Lung (tissue), 11 donors: ENCODE measurements at regions not wholly inside any gene's neighbourhood (a gene's known extent, or its start where the extent isn't known, plus 50 kb on each side); places are given as distances from the start of the nearest gene placed in this dataset.

Source experiments
- ATAC-seq: fragments of 200-7000 bp; cut with Tn5 transposase; one replicate; pipeline ENCODE4 v1.9.1; 2020; ENCODE audit warnings: moderate number of reproducible peaks; ENCODE audit not compliant: insufficient read depth, low FRiP score
- DNase-seq, 3 donors: peaks; one replicate each; pipeline ENCODE4 v3.0.0-alpha.2; 2013 to 2017
- H3K27ac ChIP-seq, 2 donors: one replicate each; pipeline ENCODE4 v1.5.1; 2013; ENCODE audit warnings: mild to moderate bottlenecking in 2 of 2, moderate library complexity in 2 of 2, control low read depth in 1 of 2, inconsistent platforms in 1 of 2, low read depth in 1 of 2, low read length in 1 of 2
- H3K27me3 ChIP-seq, 3 donors: one replicate each; pipeline ENCODE4 v1.5.1; 2013; ENCODE audit warnings: low read length in 2 of 3; ENCODE audit not compliant: control insufficient read depth in 3 of 3, insufficient read depth in 3 of 3
- H3K36me3 ChIP-seq, 4 donors: one replicate each; pipeline ENCODE4 v1.5.1; 2013; ENCODE audit warnings: low read length in 4 of 4, mild to moderate bottlenecking in 1 of 4, moderate library complexity in 1 of 4; ENCODE audit not compliant: control insufficient read depth in 4 of 4, insufficient read depth in 4 of 4
- H3K4me1 ChIP-seq, 5 donors: one replicate each; pipeline ENCODE4 v1.5.1; 2013; ENCODE audit warnings: low read length in 5 of 5, mild to moderate bottlenecking in 2 of 5, moderate library complexity in 1 of 5; ENCODE audit not compliant: control insufficient read depth in 5 of 5, insufficient read depth in 5 of 5
- H3K4me3 ChIP-seq: one replicate; pipeline ENCODE4 v1.5.1; 2013; ENCODE audit warnings: mild to moderate bottlenecking, control low read depth, moderate library complexity
- H3K9ac ChIP-seq, 2 donors: one replicate each; pipeline ENCODE4 v1.5.1; 2013; ENCODE audit warnings: low read length in 2 of 2, control low read depth in 1 of 2; ENCODE audit not compliant: insufficient read depth in 1 of 2
- H3K9me3 ChIP-seq, 4 donors: one replicate each; pipeline ENCODE4 v1.5.1; 2013; ENCODE audit warnings: low read length in 3 of 4, mild to moderate bottlenecking in 1 of 4, moderate library complexity in 1 of 4; ENCODE audit not compliant: control insufficient read depth in 4 of 4, insufficient read depth in 3 of 4
- WGBS, 2 donors: extraction: QIAGEN DNeasy Blood & Tissue Kit; methylation state at CpG; one replicate each; pipeline ENCODE4 v1.1.7; 2013; 5-methylcytosine and 5-hydroxymethylcytosine counted together
- TF ChIP-seq, protein P1 (sequence below): IDR thresholded peaks from 2 replicates; pipeline ENCODE4 v1.5.1; 2012; ENCODE audit warnings: mild to moderate bottlenecking; ENCODE audit errors: control extremely low read depth, extremely low read depth
- donor health status: control.
- donor health status: control.
- donor health status: Bipolar disorder and iron deficiency.
- donor health status: healthy.
- donor health status: DM: yes; HTN: yes; CAD: no.

DNA sequence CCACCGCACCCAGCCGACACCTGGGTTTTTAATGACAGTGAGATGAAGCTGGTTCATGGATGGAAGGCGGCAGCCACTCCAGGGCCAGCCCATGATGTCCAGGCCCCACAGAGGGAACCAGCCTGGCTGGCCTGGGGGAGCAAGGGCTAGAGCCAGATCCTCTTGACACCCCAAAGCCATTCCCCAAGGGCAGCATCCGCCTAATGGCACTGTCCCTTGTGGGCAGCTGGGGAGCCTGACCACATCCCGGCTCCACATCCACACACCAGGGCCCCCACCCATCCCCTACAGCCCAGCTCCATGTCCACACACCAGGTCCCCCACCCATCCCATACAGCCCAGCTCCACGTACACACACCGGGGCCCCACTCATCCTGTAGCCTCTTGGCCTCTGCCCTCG lies 53.3 kb upstream of the ACSF3 start:
- 79 to 84% methylated on average over 8 of the region's 8 CpGs for WGBS, 2 donors
- Histone ChIP-seq H3K27me3 (peaks cover under 1 to 8% (median 5%) of the 10 kb centered on the region in 3 donors), H3K4me3 (no peak overlapping the region), H3K4me1 (no peaks in the 10 kb centered on the region), H3K36me3 (no peaks in the 10 kb centered on the region), H3K9me3 (no peaks in the 10 kb centered on the region), H3K9ac (no peak overlapping the region), H3K27ac (no peak overlapping the region)
- ATAC-seq: no peak
- TF ChIP-seq, protein P1, sequence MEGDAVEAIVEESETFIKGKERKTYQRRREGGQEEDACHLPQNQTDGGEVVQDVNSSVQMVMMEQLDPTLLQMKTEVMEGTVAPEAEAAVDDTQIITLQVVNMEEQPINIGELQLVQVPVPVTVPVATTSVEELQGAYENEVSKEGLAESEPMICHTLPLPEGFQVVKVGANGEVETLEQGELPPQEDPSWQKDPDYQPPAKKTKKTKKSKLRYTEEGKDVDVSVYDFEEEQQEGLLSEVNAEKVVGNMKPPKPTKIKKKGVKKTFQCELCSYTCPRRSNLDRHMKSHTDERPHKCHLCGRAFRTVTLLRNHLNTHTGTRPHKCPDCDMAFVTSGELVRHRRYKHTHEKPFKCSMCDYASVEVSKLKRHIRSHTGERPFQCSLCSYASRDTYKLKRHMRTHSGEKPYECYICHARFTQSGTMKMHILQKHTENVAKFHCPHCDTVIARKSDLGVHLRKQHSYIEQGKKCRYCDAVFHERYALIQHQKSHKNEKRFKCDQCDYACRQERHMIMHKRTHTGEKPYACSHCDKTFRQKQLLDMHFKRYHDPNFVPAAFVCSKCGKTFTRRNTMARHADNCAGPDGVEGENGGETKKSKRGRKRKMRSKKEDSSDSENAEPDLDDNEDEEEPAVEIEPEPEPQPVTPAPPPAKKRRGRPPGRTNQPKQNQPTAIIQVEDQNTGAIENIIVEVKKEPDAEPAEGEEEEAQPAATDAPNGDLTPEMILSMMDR: no peak
- no peak for DNase-seq

DNA sequence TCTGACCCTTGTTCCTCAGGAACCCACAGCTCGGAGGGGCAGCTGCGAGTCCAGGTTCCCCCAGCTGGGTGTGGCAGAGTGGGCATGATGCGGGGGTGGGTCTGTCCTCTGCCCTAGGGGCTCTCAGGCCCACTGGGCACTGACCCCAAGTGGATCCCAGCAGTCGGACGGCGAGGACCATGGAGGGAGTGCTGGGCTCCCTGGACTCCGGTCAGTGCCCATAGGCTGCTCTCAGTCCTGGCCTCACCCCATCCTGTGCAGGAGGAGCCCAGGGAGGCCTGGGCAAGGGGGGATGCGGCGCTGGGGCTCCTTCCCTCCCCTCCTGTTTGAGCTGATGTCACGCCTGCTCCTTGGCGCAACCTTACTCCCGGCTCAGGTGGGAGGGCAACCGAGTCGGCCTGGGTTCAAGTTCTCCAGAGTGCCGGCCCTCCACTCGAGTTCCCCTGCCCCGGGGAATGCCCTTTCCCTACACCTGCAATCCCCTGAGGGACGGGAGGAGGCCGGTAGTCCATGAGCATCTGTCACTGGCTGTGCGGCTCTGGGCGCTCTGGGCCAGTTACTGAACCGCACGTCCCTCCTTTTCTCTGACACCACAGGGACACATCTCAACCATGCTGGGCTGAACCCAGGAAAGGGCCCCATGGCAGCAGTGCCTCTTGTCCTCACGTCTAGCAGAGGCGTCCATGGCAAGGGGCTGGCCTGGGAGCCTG lies 52.6 kb upstream of the ACSF3 start:
- Histone ChIP-seq H3K9ac (no peak overlapping the region), H3K4me3 (no peak overlapping the region), H3K4me1 (no peaks in the 10 kb centered on the region), H3K27me3 (peaks cover 3 to 11% (median 5%) of the 10 kb centered on the region in 3 donors), H3K36me3 (no peaks in the 10 kb centered on the region), H3K9me3 (no peaks in the 10 kb centered on the region), H3K27ac (no peak overlapping the region)
- TF ChIP-seq, protein P1: no peak
- DNase-seq (no peak), ATAC-seq (no peak)
- WGBS, 2 donors: 76 to 89% methylated on average over 25 of the region's 25 CpGs

DNA sequence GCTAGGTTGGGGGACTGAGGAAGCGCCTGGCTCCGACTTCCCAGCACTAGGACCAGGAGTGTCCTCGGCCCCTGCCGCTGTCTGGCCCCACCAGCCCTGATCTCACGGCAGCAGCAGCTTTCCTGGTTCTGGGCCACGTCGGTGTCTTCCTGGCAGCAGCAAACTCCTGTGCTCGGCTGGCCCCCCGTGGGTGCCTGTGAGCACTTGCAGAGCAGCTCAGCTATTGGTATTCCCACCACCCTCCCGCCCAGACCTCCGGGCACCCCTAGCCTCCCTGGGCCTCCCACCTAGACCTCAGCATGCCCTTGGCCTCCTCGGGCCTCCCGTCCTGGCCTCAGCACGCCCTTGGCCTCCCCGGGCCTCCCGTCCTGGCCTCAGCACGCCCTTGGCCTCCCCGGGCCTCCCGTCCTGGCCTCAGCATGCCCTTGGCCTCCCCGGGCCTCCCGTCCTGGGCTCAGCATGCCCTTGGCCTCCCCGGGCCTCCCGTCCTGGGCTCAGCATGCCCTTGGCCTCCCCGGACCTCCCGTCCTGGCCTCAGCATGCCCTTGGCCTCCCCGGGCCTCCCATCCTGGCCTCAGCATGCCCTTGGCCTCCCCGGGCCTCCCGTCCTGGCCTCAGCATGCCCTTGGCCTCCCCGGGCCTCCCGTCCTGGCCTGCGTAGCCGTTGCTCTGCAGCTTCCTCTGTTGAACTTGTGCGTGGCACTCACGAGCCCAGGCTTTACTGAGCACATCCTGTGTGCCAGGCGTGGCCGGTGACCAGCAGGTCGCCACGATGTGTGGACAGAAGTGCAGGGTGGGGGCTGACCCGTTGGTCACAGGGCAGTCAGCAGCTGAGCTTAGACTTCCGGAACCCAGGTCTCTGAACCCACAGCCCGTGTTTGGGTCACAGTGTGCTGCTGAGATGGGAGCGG lies 51.8 kb upstream of the ACSF3 start:
- H3K36me3 ChIP-seq: no peaks in the 10 kb centered on the region
- H3K9me3 ChIP-seq: no peaks in the 10 kb centered on the region
- H3K27me3 ChIP-seq: peaks cover 0 to 12% (median 3%) of the 10 kb centered on the region in 3 donors
- 83 to 90% methylated on average over 41 to 42 of the region's 42 CpGs for WGBS, 2 donors
- DNase-seq (no peak), ATAC-seq (no peak)
- H3K4me3 ChIP-seq: no peak overlapping the region
- H3K27ac ChIP-seq: no peak overlapping the region
- H3K4me1 ChIP-seq: no peaks in the 10 kb centered on the region
- no peak overlapping the region for H3K9ac ChIP-seq
- TF ChIP-seq, protein P1: no peak
